ENCODE measurements at regions not wholly inside any gene's neighbourhood (a gene's known extent, or its start where the extent isn't known, plus 50 kb on each side); places are given as distances from the start of the nearest gene placed in this dataset.

GRCh38 chr18:44186001-44186400 lies 494.7 kb upstream of the SETBP1 start:
- TF ChIP-seq CTCF (IDR thresholded peaks at IDR 0.05) (no peak), POLR2A (IDR thresholded peaks at IDR 0.05) (no peak)

Data from gastroesophageal sphincter (tissue), 3 donors.